ENCODE measurements at regions not wholly inside any gene's neighbourhood (a gene's known extent, or its start where the extent isn't known, plus 50 kb on each side); places are given as distances from the start of the nearest gene placed in this dataset.

GRCh38 chr3:67804578-67804977, 150.2 kb upstream of the SUCLG2 start:
- TF ChIP-seq CHD4 (IDR thresholded peaks at IDR 0.05; ENCODE audit: borderline replicate concordance) (no peak), MAFK (IDR thresholded peaks at IDR 0.05; ENCODE audit: partially characterized antibody) (no peak), EP300 (IDR thresholded peaks at IDR 0.05) (no peak), GATA3 (IDR thresholded peaks at IDR 0.05; ENCODE audit: borderline replicate concordance) (no peak), ZFP36 (IDR thresholded peaks at IDR 0.05; ENCODE audit: borderline replicate concordance, partially characterized antibody) (no peak), CEBPB (IDR thresholded peaks at IDR 0.05) (no peak), CTCF (IDR thresholded peaks at IDR 0.05) (no peak), RAD21 (conservative IDR thresholded peaks at IDR 0.05 in 1 of 2, IDR thresholded peaks at IDR 0.05 in 1 of 2) (no peak), POLR2A (IDR thresholded peaks at IDR 0.05; ENCODE audit: low read length) (no peak)

All from A549 (cell line).